Stimulated activated CD4-positive, alpha-beta T cell treated with anti-CD3 and anti-CD28 coated beads, Interleukin-1b, Interleukin-23, amount 100 ng/mL, for 48 hours (primary cell): ENCODE measurements at regions not wholly inside any gene's neighbourhood (a gene's known extent, or its start where the extent isn't known, plus 50 kb on each side); places are given as distances from the start of the nearest gene placed in this dataset.

ENCODE experiments used
- DNase-seq: peaks from one replicate; pipeline ENCODE4 v3.0.0-alpha.2; 2020

- DNase-seq, result no peak
Measured at GRCh38 chr15:94177112-94177511, 54.2 kb upstream of the MCTP2 start.

- no peak for DNase-seq
Measured at GRCh38 chr15:94175420-94175819, 55.9 kb upstream of the MCTP2 start.

GRCh38 chr15:94174399-94174802, 57.0 kb upstream of the MCTP2 start:
- DNase-seq, result peak; percentile 5

GRCh38 chr15:94168250-94168649, 63.1 kb upstream of the MCTP2 start:
- no peak for DNase-seq

- no peak for DNase-seq
Measured at GRCh38 chr15:94164971-94165370, 66.4 kb upstream of the MCTP2 start.

- DNase-seq, result peak; percentile 58
Measured at GRCh38 chr15:94164202-94164807, 67.1 kb upstream of the MCTP2 start.

- DNase-seq, result no peak
Measured at GRCh38 chr15:94162939-94163338, 68.4 kb upstream of the MCTP2 start.

GRCh38 chr15:94154255-94154654, 77.1 kb upstream of the MCTP2 start:
- no peak for DNase-seq

GRCh38 chr15:94145046-94145445, 86.3 kb upstream of the MCTP2 start:
- DNase-seq, result no peak

- no peak for DNase-seq
Measured at GRCh38 chr15:94141802-94142201, 89.6 kb upstream of the MCTP2 start.

GRCh38 chr15:94135486-94136147, 95.7 kb upstream of the MCTP2 start:
- no peak for DNase-seq

GRCh38 chr15:94131875-94132274, 99.5 kb upstream of the MCTP2 start:
- no peak for DNase-seq

GRCh38 chr15:94130504-94130903, 100.9 kb upstream of the MCTP2 start:
- DNase-seq, result no peak

GRCh38 chr15:94127006-94127405, 104.4 kb upstream of the MCTP2 start:
- no peak for DNase-seq

- DNase-seq, result no peak
Measured at GRCh38 chr15:94125698-94126097, 105.7 kb upstream of the MCTP2 start.

- no peak for DNase-seq
Measured at GRCh38 chr15:94125156-94125555, 106.2 kb upstream of the MCTP2 start.

GRCh38 chr15:94122516-94122915, 108.8 kb upstream of the MCTP2 start:
- no peak for DNase-seq

GRCh38 chr15:94119923-94120775, 111.2 kb upstream of the MCTP2 start:
- DNase-seq, result peak; percentile 47

- DNase-seq, result no peak
Measured at GRCh38 chr15:94119298-94119811, 112.0 kb upstream of the MCTP2 start.

GRCh38 chr15:94110476-94111130, 120.8 kb upstream of the MCTP2 start:
- DNase-seq, result no peak

- DNase-seq, result no peak
Measured at GRCh38 chr15:94107652-94108051, 123.7 kb upstream of the MCTP2 start.

- DNase-seq, result no peak
Measured at GRCh38 chr15:94105760-94106159, 125.6 kb upstream of the MCTP2 start.

GRCh38 chr15:94100863-94101262, 130.5 kb upstream of the MCTP2 start:
- no peak for DNase-seq
